OCI-LY3 (cell line): ENCODE measurements at regions not wholly inside any gene's neighbourhood (a gene's known extent, or its start where the extent isn't known, plus 50 kb on each side); places are given as distances from the start of the nearest gene placed in this dataset.

Experiments
- EZH2phosphoT487 ChIP-seq: fragments of 200-600 bp; shearing (Covaris generic); IDR thresholded peaks from 2 replicates; pipeline ENCODE4 v1.6.1; 2018; ENCODE audit warnings: antibody characterized with exemption, mixed run types, low read depth
- TF ChIP-seq, protein P1 (sequence below): fragments of 200-600, 300-600 bp; sonication (generic); IDR thresholded peaks from 2 replicates; pipeline ENCODE4 v1.5.1; 2014; ENCODE audit warnings: antibody characterized with exemption, low read length, low read depth

DNA sequence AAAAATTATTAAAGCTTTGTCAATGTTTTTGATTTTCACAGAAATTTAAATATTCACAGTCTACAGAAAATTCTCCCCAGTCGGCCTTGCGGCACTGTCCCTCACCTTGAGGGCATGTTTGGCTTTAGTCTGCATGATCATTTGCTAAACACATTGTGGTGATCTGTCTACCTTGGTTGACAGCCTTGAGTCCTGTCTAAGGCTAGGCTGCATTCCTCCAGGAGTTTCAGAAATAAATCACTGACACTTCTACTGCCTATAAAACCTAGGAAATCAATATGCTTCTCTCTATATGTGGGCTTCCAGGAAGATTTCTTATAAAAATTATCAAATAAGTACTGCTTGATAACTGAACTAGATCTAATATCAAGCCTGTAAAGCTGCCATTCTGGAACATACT, 430.7 kb upstream of the GRM3 start:
- TF ChIP-seq, protein P1, sequence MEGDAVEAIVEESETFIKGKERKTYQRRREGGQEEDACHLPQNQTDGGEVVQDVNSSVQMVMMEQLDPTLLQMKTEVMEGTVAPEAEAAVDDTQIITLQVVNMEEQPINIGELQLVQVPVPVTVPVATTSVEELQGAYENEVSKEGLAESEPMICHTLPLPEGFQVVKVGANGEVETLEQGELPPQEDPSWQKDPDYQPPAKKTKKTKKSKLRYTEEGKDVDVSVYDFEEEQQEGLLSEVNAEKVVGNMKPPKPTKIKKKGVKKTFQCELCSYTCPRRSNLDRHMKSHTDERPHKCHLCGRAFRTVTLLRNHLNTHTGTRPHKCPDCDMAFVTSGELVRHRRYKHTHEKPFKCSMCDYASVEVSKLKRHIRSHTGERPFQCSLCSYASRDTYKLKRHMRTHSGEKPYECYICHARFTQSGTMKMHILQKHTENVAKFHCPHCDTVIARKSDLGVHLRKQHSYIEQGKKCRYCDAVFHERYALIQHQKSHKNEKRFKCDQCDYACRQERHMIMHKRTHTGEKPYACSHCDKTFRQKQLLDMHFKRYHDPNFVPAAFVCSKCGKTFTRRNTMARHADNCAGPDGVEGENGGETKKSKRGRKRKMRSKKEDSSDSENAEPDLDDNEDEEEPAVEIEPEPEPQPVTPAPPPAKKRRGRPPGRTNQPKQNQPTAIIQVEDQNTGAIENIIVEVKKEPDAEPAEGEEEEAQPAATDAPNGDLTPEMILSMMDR = no peak
- no peak for TF ChIP-seq EZH2phosphoT487
